ENCODE measurements at regions not wholly inside any gene's neighbourhood (a gene's known extent, or its start where the extent isn't known, plus 50 kb on each side); places are given as distances from the start of the nearest gene placed in this dataset.
A peak's percentile ranks its signal among the peaks of the same experiment; 100 is the strongest.

DNA sequence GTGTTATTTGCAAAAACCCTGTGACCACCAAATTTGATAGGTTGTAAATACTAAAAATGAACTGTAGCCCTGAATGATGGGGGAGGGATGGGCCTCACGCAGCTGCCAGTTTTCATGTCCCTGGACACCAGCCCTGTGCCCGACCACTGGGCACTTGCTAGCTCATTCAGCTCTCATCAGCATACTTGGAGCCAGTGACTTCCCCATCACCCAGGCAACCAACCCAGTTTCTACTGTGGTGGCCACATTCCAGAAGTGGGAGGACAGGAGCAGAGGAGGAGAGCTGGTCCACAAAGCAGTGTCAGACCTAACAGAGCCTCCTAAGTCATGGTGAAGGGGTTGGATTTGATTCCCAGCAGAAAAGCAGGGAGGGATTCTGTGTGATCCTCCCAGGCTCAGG, 128.2 kb downstream of the CPEB2 start:
- DNase-seq (ENCODE audit: low spot score) = no peak
- FAIRE-seq = no peak

DNA sequence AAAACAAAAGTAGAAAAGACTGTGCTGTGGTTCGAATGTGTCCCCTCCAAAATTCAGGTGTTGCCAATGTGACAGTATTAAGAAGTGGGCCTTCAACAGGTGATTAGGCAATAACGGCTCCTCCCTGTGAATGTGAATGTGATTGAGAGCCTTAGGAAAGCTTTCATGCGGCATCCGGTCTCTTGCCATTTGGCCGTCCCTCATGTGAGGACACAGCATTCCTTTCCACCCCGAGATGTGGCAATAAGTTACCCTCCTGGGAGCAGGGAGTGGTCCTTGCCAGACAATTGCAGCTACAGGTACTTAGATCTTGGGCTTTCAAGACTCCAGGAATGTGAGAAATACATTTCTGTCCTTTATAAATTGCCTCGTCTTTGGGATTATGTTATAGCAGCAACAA, 129.3 kb downstream of the CPEB2 start:
- no peak for FAIRE-seq

DNA sequence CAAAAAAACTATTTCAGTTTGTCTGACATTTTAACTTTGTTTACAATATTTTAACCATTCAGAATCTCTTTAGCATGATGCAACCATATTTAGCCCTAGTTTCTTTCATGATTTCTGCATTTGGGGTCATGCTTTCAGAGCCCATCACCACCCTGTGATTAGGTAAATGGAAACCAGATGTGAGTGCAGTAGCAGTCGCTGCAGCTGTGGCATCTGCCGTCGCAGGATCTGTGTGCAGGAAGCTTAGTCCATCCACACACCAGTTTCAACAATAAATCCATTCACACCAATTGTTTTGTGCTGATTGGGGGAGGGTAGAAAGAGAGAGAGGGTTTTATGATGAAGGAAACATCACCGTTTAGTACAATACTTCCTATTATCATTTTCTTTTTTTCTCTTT, 130.5 kb downstream of the CPEB2 start:
- DNase-seq (ENCODE audit: low spot score) (no peak), FAIRE-seq (no peak)

More for the DNA sequence above, 129.3 kb downstream of the CPEB2 start:
- DNase-seq (ENCODE audit: low spot score) = no peak

DNA sequence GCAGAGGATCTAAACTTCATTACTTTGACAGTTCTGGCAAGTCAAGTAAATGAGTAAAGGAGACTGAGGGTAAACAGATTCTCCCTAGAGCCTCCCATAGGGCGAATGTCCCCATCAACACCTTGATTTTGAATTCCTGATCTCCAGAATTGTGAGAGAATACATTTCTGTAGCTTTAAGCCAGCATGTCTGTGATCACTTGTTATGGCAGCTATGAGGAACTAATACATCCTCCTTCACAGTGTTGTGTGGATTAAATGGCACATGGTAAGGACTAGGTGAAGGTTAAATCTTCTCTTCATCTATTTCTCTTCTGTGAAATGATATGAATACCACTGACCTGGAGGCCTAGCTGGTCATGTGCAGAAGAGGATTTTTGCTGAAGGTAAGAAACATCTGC, 137.3 kb downstream of the CPEB2 start:
- FAIRE-seq = no peak
- no peak for DNase-seq (ENCODE audit: low spot score)

DNA sequence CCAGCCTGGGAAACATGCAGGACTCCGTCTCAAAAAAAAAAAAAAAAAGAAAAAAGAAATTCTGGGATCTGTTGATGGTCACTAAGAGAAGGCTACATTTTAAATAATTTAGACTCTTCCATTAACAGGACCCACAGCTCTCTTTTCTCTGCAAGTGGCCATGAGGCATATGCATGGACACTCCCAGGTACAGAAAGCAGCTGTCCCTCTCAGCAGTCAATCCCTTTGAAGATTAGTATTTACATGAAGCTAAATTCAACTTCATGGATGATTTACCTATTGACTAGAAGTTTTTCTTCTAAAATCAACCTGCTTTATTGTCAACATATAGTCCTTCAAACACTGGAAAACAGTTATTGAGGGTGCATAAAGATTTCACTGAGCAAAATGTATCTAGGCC, 139.9 kb downstream of the CPEB2 start:
- DNase-seq (ENCODE audit: low spot score) = no peak

DNA sequence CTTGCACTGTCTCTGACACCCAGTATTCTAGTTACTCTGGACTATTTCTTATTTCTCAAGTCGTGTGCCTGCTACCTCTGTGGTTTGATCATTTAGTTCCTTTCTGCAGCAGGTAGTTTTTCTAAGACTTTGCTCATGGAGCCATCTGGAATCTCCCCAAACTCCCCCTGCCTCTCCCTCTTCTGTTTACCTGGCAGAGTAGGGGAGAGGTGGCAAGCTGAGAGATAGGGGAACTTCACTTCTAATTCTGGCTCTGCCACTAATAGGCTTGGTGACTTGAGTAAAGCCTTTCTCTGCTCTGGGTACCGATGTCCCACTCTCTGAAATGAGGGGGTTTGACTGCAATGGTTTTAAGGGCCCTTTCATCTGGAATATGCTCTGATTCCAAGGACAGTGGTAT, 141.3 kb downstream of the CPEB2 start:
- no peak for FAIRE-seq
- DNase-seq (ENCODE audit: low spot score) = no peak

More for the DNA sequence above, 139.9 kb downstream of the CPEB2 start:
- no peak for FAIRE-seq

DNA sequence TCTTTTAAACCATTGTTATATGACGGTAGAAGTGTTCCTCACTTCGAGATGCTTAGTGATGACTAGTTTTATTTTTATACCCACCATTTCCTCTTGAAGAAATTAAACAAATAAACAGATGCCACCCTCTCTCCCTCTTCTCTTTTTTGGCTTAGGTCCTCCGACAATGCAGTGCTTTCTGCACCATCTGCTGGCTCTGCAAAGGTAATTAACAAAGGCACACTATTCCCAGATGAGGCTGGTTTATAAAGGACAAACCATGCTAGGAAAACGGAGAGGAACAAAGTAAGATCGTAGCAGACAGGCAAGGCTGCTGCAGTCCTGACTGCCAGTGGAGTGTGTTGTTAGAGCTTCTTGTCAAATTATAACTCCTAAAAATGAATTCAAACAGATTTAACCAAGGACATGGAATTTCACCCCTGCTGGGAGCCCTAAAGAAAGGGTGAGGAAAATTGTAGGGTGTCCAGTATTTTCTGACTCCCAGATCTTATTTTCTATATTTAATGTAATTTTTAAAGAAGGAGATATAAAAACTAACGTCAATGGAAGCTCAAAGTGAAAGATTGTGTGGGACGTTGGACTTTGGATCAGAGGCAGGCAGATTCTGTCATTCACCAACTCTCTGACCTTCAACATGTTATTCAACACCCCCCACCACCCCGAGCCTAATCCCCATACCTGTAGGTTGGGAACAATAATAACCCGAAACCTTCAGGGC, 142.1 kb downstream of the CPEB2 start:
- DNase-seq (ENCODE audit: low spot score) (no peak), FAIRE-seq (no peak)

DNA sequence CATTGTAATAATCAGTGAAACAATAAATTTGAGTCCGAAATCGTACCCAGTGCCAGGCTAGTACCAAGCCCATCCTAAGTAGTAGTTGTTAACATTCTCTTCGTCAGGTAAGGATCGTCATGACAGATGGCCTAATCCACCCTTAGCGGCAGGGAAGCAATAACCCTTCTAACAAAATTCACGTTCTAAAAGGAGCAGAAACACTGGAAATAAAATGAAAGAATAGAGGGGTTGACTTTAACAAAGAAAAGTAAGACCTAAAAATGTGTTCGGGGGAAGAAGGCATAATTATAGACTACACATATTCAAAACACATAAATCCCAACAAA, 142.7 kb downstream of the CPEB2 start:
- DNase-seq (ENCODE audit: low spot score) (no peak), FAIRE-seq (no peak)

DNA sequence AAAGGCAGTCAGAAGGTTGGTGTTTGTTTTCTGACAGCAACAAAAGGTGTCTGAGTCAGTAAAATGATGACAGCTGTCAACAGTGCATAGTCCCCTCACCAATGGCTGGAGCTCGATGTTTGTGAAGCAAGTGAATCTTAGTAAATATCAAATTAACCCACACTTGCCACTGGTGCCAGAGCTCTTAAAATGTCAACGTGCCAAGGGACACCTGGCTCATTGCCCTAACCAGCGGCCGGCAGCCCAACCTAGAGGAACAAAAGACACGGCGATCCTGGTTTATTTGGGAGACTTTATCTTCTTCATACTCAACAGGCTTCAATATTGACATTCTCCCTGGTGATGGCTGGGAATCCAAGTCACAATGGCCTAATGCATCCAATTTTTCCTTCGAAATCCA, 143.4 kb downstream of the CPEB2 start:
- FAIRE-seq (no peak), DNase-seq (ENCODE audit: low spot score) (no peak)

DNA sequence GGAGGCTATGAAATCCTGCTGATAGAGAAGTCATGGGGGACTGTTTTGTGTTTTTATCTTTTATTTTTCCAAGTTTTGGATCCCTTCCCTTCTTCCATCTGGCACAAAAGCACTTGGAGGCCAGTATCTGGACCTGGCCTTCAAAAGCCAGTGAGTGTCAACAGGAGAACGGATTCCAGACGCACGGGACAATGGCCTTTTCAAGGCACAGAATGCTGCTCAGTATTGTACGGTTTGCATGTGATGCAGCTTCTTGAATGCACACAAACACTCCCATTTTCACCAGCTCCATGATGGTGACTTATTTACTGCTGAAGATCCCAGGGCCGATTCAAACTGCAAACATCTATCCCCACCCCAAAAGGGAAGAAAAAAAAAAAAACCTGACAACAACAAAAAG, 145.4 kb downstream of the CPEB2 start:
- DNase-seq (ENCODE audit: low spot score) (no peak), FAIRE-seq (no peak)

DNA sequence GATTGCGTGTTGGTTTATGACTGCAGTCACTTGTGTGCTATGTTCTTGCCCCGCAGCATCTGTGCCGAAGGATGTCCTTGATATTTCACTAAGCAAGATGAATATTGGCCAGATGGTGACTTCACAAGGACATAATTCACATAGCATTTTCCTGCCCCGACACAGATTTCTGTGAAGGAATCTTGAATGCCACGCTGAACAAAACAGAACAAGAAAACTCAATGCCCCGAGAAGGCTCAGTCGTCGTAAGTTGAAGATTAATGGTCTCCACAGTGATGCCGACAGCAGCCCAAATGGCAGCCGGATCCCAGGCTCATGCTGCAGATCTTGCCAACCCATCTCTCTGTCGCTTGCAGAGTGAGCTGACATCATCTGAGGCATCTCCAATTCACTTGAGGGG, 145.9 kb downstream of the CPEB2 start:
- DNase-seq (ENCODE audit: low spot score) (no peak), FAIRE-seq (no peak)

DNA sequence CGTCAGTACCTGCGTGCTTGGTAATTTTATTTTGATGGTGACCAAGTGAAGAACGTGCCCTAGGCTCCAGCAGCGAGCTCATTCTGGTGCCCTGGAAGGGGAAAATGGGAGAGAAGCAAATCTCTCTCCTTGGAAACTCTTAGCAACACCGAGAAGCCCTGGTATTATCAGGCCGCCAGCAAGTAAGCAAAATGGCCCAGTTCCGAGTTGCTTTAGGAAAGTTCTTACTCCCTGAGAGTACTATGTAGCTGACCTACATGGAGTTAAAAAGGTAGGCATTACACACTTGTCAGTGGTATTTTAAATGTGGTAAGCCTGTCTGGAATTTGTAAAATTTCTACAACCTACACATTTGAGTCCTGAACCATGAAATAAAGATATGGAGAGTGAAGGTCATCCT, 146.4 kb downstream of the CPEB2 start:
- FAIRE-seq (no peak), DNase-seq (ENCODE audit: low spot score) (no peak)

DNA sequence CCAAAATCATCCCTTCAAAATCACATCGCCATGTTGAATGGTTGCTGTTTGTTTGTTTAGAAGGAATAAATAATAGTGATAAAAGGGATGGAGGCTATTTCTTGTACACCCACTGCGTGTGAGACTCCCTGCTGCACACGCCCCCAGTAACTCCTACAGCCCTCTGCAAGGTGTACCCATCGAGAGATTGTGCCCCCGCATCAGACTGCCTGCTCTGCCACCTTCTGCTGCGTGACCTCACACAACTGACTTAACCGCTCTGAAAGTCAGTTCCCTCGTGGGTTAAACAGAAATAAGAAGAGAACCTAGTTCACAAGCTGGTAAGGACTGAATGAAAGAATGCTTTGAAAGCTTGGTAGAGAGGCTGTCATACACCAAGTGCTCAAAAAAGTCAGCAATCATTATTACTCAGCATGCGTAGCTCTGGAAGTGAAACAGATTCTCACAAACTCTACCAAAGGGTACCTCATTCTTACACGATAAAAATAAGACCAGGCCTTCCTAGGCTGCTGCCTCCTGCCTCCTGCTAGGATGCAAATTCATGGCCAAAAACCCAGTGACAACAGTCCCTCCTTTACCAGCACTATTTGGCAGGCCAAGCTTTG, 147.1 kb downstream of the CPEB2 start:
- DNase-seq (ENCODE audit: low spot score) (no peak), FAIRE-seq (no peak)

DNA sequence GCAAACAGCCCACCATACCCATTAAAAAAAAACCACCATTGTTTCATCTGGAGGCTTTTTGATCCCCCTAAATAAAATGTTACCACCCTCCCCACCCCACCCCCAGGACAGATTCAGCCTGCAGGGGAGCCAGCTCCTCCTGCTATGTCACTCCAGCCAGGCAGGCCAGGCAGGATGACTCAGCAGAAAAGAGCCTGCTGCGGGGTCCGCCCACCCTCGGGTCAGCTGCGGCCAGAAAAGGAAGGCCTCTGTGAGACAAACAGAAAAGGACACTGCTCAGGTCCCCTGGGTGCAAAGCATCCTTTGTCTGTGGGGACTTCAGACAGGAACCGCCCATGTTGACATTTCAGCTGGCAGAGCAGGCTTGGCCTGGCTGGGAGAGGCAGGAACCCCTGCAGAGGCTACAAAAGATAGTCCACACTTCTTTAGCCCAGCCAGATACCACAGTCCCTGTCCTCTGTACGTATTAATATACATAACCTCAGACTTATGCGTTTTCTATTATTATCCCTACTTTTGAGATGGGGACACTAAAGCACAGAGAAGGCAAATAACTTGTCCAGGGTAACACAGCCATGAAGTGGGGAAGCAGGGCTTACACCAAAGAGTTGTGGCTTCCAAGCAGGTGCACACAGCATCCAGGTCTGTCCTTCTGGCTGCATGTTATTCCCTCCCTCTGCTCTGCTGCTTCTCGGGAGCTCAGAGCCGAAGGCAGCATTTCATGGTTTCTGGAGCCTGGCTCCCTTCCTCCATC, 147.7 kb downstream of the CPEB2 start:
- DNase-seq (ENCODE audit: low spot score) (peak; percentile 64), FAIRE-seq (no peak)

DNA sequence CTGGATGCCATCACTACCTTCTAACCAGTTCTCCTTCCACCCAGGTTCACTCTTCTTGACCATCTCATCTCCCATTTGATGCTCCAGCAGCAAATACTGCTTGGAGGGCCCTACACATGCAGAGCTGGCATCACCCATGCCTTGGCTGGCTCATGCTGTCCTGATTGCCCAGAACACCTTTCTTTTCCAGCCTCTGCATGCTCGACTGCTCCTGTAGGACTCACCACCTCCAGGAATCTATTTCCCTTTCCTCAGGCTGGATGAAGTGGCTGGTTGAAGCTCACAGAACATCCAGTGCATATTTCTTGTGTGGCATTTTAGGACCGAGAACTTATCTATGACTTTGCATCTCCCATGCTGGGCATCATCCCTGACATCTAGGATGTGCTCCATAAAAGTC, 148.3 kb downstream of the CPEB2 start:
- FAIRE-seq = no peak

DNA sequence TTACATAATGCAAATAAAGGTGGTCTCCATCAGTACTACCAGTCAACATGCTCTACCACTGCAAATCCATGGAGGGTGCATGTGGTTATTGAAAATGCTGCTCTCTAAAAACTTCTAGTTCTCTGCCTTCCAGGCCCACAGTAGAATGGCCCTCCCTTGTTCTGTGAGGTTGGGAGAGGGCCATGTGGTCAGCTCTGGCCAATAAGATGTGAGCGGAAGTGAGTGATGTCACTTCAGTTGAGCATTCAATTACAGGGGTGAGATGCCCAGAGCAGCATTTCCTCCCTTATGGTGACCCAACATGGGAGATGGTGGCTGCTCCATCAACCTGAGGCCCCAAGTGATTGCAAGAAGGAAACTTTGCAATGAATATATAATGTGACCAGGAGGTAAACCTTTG, 148.8 kb downstream of the CPEB2 start:
- DNase-seq (ENCODE audit: low spot score) (no peak), FAIRE-seq (no peak)

More for the DNA sequence above, 148.3 kb downstream of the CPEB2 start:
- no peak for DNase-seq (ENCODE audit: low spot score)

DNA sequence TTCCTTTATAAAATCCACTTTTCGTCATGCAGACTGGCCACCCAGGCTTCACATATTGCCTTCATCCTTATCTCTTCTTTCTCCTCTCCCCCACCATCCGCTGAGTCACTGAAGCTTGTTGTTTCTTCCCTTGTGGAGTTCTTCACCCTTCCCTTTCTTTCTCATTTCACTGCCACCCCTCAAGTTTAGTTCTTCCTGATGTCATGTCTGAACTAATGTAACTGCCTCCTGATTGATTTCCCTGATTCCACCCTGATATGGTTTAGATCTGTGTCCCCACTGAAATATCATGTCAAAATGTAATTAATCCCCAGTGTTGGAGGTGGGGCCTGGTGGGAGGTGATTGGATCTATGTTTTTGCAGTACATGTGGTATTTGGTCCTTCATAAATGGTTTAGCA, 151.4 kb downstream of the CPEB2 start:
- FAIRE-seq = no peak
- no peak for DNase-seq (ENCODE audit: low spot score)

DNA sequence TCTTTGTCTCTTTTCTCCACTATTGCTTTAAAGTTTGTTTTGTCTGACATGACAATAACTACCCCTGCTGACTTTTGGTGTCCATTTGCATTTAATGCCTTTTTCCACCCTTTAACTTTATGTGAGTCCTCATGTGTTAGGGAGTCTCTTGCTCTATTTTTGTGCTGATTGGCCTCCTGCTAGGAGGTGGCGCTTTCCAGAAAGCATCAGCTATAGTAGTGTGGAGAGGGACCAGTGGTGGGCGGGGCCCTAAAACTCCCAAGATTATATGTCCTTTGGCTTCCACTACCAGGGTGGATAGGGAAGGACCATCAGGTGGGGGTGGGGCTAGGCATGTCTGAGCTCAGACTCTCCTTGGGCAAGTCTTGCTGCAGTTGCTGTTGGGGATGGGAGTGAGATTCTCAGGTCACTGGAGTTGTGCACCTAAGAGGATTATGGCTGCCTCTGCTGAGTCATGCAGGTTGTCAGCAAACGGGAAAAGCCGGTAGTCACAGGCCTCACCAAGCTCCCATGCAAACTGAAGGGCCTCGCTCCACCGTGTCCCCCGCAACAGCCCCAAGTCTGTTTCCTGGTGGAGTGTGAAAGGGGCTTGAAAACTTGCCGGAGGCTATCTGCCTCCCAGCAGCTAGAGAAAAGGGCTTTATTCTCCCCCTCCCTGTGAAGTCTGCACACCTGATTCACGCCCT, 156.3 kb downstream of the CPEB2 start:
- FAIRE-seq (no peak), DNase-seq (ENCODE audit: low spot score) (no peak)

DNA sequence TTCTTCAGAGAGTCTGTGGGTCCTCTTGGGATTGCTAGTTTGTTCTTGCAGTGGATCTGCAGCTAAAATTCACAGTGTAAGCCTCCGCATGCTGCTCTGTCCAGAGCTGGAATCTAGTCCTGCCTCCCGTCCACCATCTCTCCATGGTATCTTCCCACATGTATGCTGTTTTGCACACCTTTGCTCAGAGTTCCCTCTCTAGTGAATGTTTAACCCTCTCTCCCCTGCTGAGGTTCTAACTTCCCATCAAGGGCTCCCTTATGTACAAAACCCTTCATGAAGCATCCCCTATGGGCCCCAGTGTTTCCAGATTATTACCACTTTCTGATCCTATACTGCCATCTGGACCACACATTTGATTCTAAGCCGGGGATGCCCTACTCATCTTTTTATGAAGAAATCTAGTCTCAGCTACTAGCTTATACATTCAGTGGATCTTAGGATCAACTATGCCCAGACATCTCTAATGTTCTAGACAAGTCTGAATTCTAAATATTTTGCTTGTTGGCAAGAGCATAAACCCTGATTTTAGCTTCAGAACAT, 157.3 kb downstream of the CPEB2 start:
- DNase-seq (ENCODE audit: low spot score) (no peak), FAIRE-seq (no peak)

DNA sequence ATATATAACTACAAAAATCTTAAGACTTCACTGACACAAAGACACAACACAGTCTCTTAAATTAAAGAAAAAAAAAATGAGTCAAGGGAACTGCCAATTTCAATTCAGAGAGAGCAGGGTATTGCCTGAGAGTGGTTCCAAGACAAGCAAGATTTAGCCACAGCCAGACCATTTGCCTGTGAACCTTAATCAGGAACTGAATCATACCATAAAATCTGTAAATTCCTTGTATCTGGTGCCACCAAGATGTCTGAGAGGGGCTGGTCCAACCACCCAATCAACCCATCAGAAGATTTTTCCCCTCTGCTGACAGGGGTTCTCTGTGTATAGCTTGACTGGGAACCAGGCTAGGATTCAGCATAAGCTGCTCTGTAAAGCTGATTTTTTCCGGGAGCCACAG, 159.2 kb downstream of the CPEB2 start:
- FAIRE-seq = no peak
- DNase-seq (ENCODE audit: low spot score) = no peak

DNA sequence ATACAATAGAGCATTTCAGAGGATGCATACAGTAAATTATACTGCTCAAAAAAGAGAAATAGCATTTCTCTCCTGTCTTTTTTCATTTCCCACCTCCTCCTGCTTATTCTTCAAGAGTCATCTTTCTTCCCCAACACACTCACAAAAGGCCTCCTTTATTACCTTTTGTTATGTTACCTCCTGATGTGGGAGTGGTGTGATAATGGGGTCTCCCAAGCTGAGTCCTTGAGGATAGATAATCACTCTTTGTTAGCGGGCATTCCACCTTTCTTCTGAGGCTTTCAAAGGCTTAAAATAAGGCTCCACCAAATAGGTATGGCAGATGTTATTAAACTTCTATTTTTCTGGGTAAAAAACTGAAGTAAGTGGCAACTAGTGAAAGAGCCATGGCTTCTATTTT, 159.8 kb downstream of the CPEB2 start:
- no peak for DNase-seq (ENCODE audit: low spot score)
- FAIRE-seq = no peak

Measured in urothelium cell line (cell line).